ENCODE measurements at regions not wholly inside any gene's neighbourhood (a gene's known extent, or its start where the extent isn't known, plus 50 kb on each side); places are given as distances from the start of the nearest gene placed in this dataset.
"Not testable (repeated sequence)": the region's sequence is repeated elsewhere in the genome, so short reads cannot be mapped to it uniquely, and the experiment has no call there.

- no peak for TF ChIP-seq POLR2A (IDR thresholded peaks at IDR 0.05; ENCODE audit: low read depth, low read length)
- FAIRE-seq, result no peak
- DNase-seq (ENCODE audit: insufficient read length, low spot score), result no peak
These were observed 88.4 kb upstream of the C10orf90 start for GRCh38 chr10:126758867-126759266.

- TF ChIP-seq POLR2A (IDR thresholded peaks at IDR 0.05; ENCODE audit: low read depth, low read length), result no peak
- DNase-seq (ENCODE audit: insufficient read length, low spot score), result no peak
- FAIRE-seq, result no peak
These were observed 89.0 kb upstream of the C10orf90 start for GRCh38 chr10:126759531-126759930.

- not testable (repeated sequence) for DNase-seq (ENCODE audit: insufficient read length, low spot score); FAIRE-seq
These were observed 96.2 kb upstream of the C10orf90 start for GRCh38 chr10:126766646-126767045.

- no peak for TF ChIP-seq POLR2A (IDR thresholded peaks at IDR 0.05; ENCODE audit: low read depth, low read length)
- FAIRE-seq (no peak), DNase-seq (ENCODE audit: insufficient read length, low spot score) (no peak)
These were observed 100.3 kb upstream of the C10orf90 start for GRCh38 chr10:126770809-126771208.

- no peak for FAIRE-seq
- TF ChIP-seq POLR2A (IDR thresholded peaks at IDR 0.05; ENCODE audit: low read depth, low read length), result no peak
- no peak for DNase-seq (ENCODE audit: insufficient read length, low spot score)
These were observed 105.7 kb upstream of the C10orf90 start for GRCh38 chr10:126776168-126776567.

GRCh38 chr10:126777714-126778113, 107.2 kb upstream of the C10orf90 start:
- no peak for DNase-seq (ENCODE audit: insufficient read length, low spot score)
- TF ChIP-seq POLR2A (IDR thresholded peaks at IDR 0.05; ENCODE audit: low read depth, low read length), result no peak
- FAIRE-seq, result no peak

- no peak for DNase-seq (ENCODE audit: insufficient read length, low spot score)
- no peak for TF ChIP-seq POLR2A (IDR thresholded peaks at IDR 0.05; ENCODE audit: low read depth, low read length)
- no peak for FAIRE-seq
These were observed 111.1 kb upstream of the C10orf90 start for GRCh38 chr10:126781450-126782216.

GRCh38 chr10:126783806-126784557, 113.5 kb upstream of the C10orf90 start:
- FAIRE-seq, result no peak

GRCh38 chr10:126787201-126787600, 116.7 kb upstream of the C10orf90 start:
- DNase-seq (ENCODE audit: insufficient read length, low spot score), result no peak
- no peak for FAIRE-seq
- TF ChIP-seq POLR2A (IDR thresholded peaks at IDR 0.05; ENCODE audit: low read depth, low read length), result no peak

More at GRCh38 chr10:126783806-126784557, 113.5 kb upstream of the C10orf90 start:
- TF ChIP-seq POLR2A (IDR thresholded peaks at IDR 0.05; ENCODE audit: low read depth, low read length), result no peak
- DNase-seq (ENCODE audit: insufficient read length, low spot score), result no peak

GRCh38 chr10:126795318-126795717, 109.9 kb upstream of the DOCK1 start:
- no peak for FAIRE-seq
- no peak for DNase-seq (ENCODE audit: insufficient read length, low spot score)
- TF ChIP-seq POLR2A (IDR thresholded peaks at IDR 0.05; ENCODE audit: low read depth, low read length), result no peak

- no peak for TF ChIP-seq POLR2A (IDR thresholded peaks at IDR 0.05; ENCODE audit: low read depth, low read length)
- no peak for FAIRE-seq
These were observed 106.6 kb upstream of the DOCK1 start for GRCh38 chr10:126798649-126799048.

GRCh38 chr10:126803394-126803793, 101.8 kb upstream of the DOCK1 start:
- DNase-seq (ENCODE audit: insufficient read length, low spot score) (no peak), FAIRE-seq (no peak)
- no peak for TF ChIP-seq POLR2A (IDR thresholded peaks at IDR 0.05; ENCODE audit: low read depth, low read length)

More at GRCh38 chr10:126798649-126799048, 106.6 kb upstream of the DOCK1 start:
- no peak for DNase-seq (ENCODE audit: insufficient read length, low spot score)

- TF ChIP-seq POLR2A (IDR thresholded peaks at IDR 0.05; ENCODE audit: low read depth, low read length), result no peak
- no peak for FAIRE-seq
- DNase-seq (ENCODE audit: insufficient read length, low spot score), result no peak
These were observed 100.8 kb upstream of the DOCK1 start for GRCh38 chr10:126804396-126804795.

GRCh38 chr10:126806498-126806897, 98.7 kb upstream of the DOCK1 start:
- no peak for TF ChIP-seq POLR2A (IDR thresholded peaks at IDR 0.05; ENCODE audit: low read depth, low read length)
- no peak for FAIRE-seq
- DNase-seq (ENCODE audit: insufficient read length, low spot score), result no peak
